Upper lobe of right lung (tissue), 1 donor: ENCODE measurements at regions not wholly inside any gene's neighbourhood (a gene's known extent, or its start where the extent isn't known, plus 50 kb on each side); places are given as distances from the start of the nearest gene placed in this dataset.

Experiments
- ATAC-seq: fragments of 200-7000 bp; cut with Tn5 transposase; one replicate; pipeline ENCODE4 v1.9.1; 2020; ENCODE audit warnings: mild to moderate bottlenecking, moderate library complexity
- DNase-seq: peaks from one replicate; pipeline ENCODE4 v3.0.0-alpha.2; 2020
- H3K27ac ChIP-seq: fragments of 200-600 bp; one replicate; pipeline ENCODE4 v1.8.0; 2022
- H3K27me3 ChIP-seq: fragments of 200-600 bp; one replicate; pipeline ENCODE4 v1.8.0; 2022; ENCODE audit warnings: mild to moderate bottlenecking
- H3K36me3 ChIP-seq: fragments of 200-600 bp; one replicate; pipeline ENCODE4 v1.8.0; 2022
- H3K4me1 ChIP-seq: fragments of 200-600 bp; one replicate; pipeline ENCODE4 v1.8.0; 2022
- H3K4me3 ChIP-seq: fragments of 200-600 bp; one replicate; pipeline ENCODE4 v1.8.0; 2022; ENCODE audit warnings: mild to moderate bottlenecking
- H3K9me3 ChIP-seq: fragments of 200-600 bp; one replicate; pipeline ENCODE4 v1.8.0; 2022
- intact Hi-C: fragments of 100-400 bp; cut with DNase I; formaldehyde crosslinking; loops from one replicate; pipeline ENCODE4 v1.11.0; 2022
- TF ChIP-seq, protein P1 (sequence below): fragments of 200-600 bp; IDR thresholded peaks from one replicate; pipeline ENCODE4 v1.8.0; 2022; ENCODE audit warnings: antibody characterized with exemption
- donor health status: DM: no; HTN: yes; CAD: no; lungs with severe emphysema.

DNA sequence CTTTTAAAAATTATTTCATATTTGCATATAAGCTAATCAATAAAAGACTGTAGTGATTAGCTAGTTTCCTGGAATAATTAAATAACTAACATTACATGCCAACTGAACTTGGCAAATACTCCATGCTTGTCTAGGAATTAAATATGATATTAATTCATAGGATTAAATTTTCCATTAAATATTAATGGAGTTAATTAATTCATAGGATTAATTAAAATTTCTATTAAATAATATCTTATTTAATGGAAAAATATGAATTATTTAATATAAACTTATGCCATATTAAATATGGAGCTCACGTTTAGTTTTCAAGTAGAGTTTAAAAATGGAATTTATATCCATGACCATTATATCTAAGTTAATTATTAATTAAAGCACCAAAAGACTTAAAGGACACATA is 517.8 kb upstream of the DAB2 start:
- intact Hi-C loops, result loop anchor here (10.0 kb wide), 1 partner anchor 742 kb away; no protein-coding TSS in a partner anchor
- TF ChIP-seq, protein P1, sequence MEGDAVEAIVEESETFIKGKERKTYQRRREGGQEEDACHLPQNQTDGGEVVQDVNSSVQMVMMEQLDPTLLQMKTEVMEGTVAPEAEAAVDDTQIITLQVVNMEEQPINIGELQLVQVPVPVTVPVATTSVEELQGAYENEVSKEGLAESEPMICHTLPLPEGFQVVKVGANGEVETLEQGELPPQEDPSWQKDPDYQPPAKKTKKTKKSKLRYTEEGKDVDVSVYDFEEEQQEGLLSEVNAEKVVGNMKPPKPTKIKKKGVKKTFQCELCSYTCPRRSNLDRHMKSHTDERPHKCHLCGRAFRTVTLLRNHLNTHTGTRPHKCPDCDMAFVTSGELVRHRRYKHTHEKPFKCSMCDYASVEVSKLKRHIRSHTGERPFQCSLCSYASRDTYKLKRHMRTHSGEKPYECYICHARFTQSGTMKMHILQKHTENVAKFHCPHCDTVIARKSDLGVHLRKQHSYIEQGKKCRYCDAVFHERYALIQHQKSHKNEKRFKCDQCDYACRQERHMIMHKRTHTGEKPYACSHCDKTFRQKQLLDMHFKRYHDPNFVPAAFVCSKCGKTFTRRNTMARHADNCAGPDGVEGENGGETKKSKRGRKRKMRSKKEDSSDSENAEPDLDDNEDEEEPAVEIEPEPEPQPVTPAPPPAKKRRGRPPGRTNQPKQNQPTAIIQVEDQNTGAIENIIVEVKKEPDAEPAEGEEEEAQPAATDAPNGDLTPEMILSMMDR, result no peak
- Histone ChIP-seq H3K9me3 (no peaks in the 10 kb centered on the region), H3K4me3 (no peak overlapping the region), H3K27ac (no peak overlapping the region), H3K27me3 (no peaks in the 10 kb centered on the region), H3K36me3 (no peaks in the 10 kb centered on the region), H3K4me1 (no peaks in the 10 kb centered on the region)
- no peak for ATAC-seq
- no peak for DNase-seq

DNA sequence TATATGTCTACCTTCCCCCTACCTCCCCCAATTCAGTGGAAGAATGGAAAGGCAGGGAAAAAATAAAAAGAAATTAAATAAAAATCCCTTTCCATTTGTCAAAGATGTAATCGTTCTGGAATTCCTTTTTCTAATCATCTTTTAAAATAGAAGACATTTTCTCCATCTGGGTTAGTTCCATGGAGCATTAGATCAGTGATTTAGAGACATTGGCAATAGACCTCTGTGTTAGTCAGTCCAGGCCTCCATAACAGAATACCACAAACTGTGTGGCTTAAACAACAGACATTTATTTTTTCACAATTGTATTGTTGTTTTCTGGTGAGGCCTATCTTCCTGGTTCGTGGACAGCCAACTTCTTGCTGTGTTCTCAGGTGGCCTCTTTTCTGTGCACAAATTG is 516.6 kb upstream of the DAB2 start:
- H3K36me3 ChIP-seq, result no peaks in the 10 kb centered on the region
- TF ChIP-seq, protein P1, result no peak
- DNase-seq, result no peak
- H3K27me3 ChIP-seq, result no peaks in the 10 kb centered on the region
- no peak overlapping the region for H3K27ac ChIP-seq
- no peaks in the 10 kb centered on the region for H3K9me3 ChIP-seq
- H3K4me3 ChIP-seq, result no peak overlapping the region
- ATAC-seq, result no peak
- intact Hi-C loops, result loop anchor here (10.0 kb wide), 1 partner anchor 743 kb away; no protein-coding TSS in a partner anchor
- H3K4me1 ChIP-seq, result no peaks in the 10 kb centered on the region

DNA sequence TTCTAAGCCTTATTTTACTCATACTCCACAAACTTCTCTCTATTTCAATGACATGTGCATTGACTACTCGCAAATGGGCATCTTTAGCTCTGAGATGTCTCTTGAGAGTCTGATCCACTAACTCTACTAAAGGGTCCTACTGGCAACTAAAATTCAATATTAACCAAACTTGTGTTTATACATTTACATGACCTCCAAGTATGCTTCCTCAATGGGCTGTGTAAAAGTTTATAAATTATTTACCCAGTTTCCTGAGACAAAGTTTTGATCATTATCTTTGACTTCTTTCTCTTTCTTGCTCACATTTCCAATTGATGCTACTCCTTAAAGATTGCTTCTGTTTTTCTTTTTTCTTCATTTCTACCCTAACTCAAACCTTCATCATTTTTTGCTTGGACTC is 510.1 kb upstream of the DAB2 start:
- Histone ChIP-seq H3K27ac (no peak overlapping the region), H3K36me3 (no peaks in the 10 kb centered on the region), H3K27me3 (no peaks in the 10 kb centered on the region), H3K9me3 (no peaks in the 10 kb centered on the region), H3K4me1 (no peaks in the 10 kb centered on the region), H3K4me3 (no peak overlapping the region)
- ATAC-seq (no peak), DNase-seq (no peak)
- intact Hi-C loops, result no loop called here
- TF ChIP-seq, protein P1, result no peak

DNA sequence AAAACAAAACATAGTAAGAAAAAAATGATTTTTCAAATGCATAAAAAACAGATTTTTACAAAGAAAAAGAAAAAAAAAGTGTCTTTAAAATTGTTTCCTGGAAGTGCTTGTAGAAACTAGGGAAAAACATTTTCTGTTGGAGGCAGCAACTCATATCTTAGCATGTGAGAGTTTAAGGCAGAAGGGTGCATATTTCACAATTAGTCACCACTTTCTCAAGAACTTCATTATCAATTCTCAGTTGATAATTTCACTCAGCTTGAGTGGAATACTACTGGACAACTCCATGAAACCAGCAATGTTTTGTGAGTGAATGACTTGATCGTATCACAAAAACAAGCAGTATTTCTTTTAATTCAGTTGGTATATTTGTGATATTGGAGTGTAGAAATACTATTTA is 508.3 kb upstream of the DAB2 start:
- no peaks in the 10 kb centered on the region for H3K27me3 ChIP-seq
- DNase-seq, result no peak
- H3K36me3 ChIP-seq, result no peaks in the 10 kb centered on the region
- H3K9me3 ChIP-seq, result no peaks in the 10 kb centered on the region
- H3K27ac ChIP-seq, result no peak overlapping the region
- TF ChIP-seq, protein P1, result no peak
- no peaks in the 10 kb centered on the region for H3K4me1 ChIP-seq
- no peak for ATAC-seq
- no peak overlapping the region for H3K4me3 ChIP-seq
- intact Hi-C loops, result no loop called here

DNA sequence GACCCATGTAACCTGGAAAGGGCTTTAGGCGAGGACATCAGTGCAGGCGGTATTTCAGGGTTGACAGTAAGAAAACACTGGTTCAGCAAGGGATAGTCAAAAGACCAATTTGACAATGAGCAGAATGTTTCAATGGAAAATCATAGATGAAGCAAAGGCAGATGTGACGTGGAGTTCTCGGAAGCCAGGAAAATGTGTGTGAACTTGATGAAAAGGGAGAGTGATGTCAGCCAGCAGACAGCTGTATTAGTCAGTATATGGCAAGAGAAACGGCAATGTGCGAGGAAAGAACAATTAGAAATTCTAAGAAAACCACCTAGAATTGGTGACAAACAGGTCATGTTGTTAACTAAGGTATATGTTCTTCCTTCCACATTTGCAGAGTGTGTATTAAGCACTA is 503.9 kb upstream of the DAB2 start:
- no peak for ATAC-seq
- intact Hi-C loops, result no loop called here
- Histone ChIP-seq H3K27ac (no peak overlapping the region), H3K4me3 (no peak overlapping the region), H3K9me3 (no peaks in the 10 kb centered on the region), H3K27me3 (no peaks in the 10 kb centered on the region), H3K36me3 (no peaks in the 10 kb centered on the region), H3K4me1 (no peaks in the 10 kb centered on the region)
- DNase-seq, result no peak
- TF ChIP-seq, protein P1, result no peak

DNA sequence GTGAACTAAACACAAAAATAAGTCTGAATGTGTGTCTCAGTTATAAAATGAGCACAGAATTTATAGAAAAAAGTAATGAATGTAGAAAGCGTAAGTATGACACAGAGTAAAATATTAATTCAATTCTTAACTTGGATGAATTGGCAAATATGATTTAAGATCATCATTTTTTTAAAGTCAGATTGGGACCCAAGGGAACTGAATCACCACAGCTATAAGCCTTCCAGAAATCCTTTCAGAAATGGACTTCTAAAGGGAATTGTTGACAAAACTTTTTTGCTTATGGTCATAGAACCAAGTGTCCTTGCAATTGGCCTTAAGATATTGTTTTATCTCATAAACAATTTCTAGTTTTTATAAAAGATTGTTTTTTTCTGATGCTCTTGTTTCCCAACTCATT is 495.1 kb upstream of the DAB2 start:
- Histone ChIP-seq H3K4me3 (no peak overlapping the region), H3K4me1 (no peaks in the 10 kb centered on the region), H3K36me3 (no peaks in the 10 kb centered on the region), H3K27me3 (no peaks in the 10 kb centered on the region), H3K27ac (no peak overlapping the region), H3K9me3 (no peaks in the 10 kb centered on the region)
- DNase-seq, result no peak
- intact Hi-C loops, result no loop called here
- TF ChIP-seq, protein P1, result no peak
- no peak for ATAC-seq
